ENCODE measurements at regions not wholly inside any gene's neighbourhood (a gene's known extent, or its start where the extent isn't known, plus 50 kb on each side); places are given as distances from the start of the nearest gene placed in this dataset.

GRCh38 chr2:6667326-6667725 is 198.4 kb downstream of the CMPK2 start:
- Histone ChIP-seq H3K4me1 (peaks cover 0 to 3% (median 0%) of the 10 kb centered on the region in 4 donors), H3K27me3 (no peaks in the 10 kb centered on the region), H3K36me3 (no peaks in the 10 kb centered on the region), H3K9me3 (no peaks in the 10 kb centered on the region), H3K27ac (replicated peaks in 1 of 4) (no peak overlapping the region), H3K4me3 (no peak overlapping the region)
- 84% methylated on average over 4 of the region's 4 CpGs for WGBS
- intact Hi-C loops (cut with DNase I): no loop called here
- no peak for DNase-seq (ENCODE audit: extremely low spot score)
- TF ChIP-seq EP300 (IDR thresholded peaks at IDR 0.05) (no peak), CTCF (IDR thresholded peaks at IDR 0.05) (no peak), POLR2AphosphoS5 (IDR thresholded peaks at IDR 0.05) (no peak), POLR2A (IDR thresholded peaks at IDR 0.05; ENCODE audit: low read depth) (no peak)

- Histone ChIP-seq H3K4me3 (no peak overlapping the region), H3K36me3 (no peaks in the 10 kb centered on the region), H3K27ac (replicated peaks in 1 of 4) (no peak overlapping the region), H3K9me3 (no peaks in the 10 kb centered on the region), H3K4me1 (no peaks in the 10 kb centered on the region), H3K27me3 (no peaks in the 10 kb centered on the region)
- intact Hi-C loops (cut with DNase I): no loop called here
- DNase-seq (ENCODE audit: extremely low spot score): no peak
- TF ChIP-seq CTCF (IDR thresholded peaks at IDR 0.05) (no peak), EP300 (IDR thresholded peaks at IDR 0.05) (no peak), POLR2A (IDR thresholded peaks at IDR 0.05; ENCODE audit: low read depth) (no peak), POLR2AphosphoS5 (IDR thresholded peaks at IDR 0.05) (no peak)
- 58% methylated on average over 1 of the region's 1 CpG for WGBS
Observed at GRCh38 chr2:6671913-6672312, 193.8 kb downstream of the CMPK2 start.

GRCh38 chr2:6674381-6674780 is 191.3 kb downstream of the CMPK2 start:
- intact Hi-C loops (cut with DNase I): no loop called here
- no peak for TF ChIP-seq EP300 (IDR thresholded peaks at IDR 0.05)
- TF ChIP-seq POLR2AphosphoS5 (IDR thresholded peaks at IDR 0.05): no peak
- TF ChIP-seq POLR2A (IDR thresholded peaks at IDR 0.05; ENCODE audit: low read depth): no peak
- TF ChIP-seq CTCF (IDR thresholded peaks at IDR 0.05): no peak
- H3K27me3 ChIP-seq: no peaks in the 10 kb centered on the region
- H3K9me3 ChIP-seq: no peaks in the 10 kb centered on the region
- H3K36me3 ChIP-seq: no peaks in the 10 kb centered on the region
- WGBS: 62% methylated on average over 3 of the region's 3 CpGs
- H3K4me3 ChIP-seq: no peak overlapping the region
- no peak overlapping the region for H3K27ac ChIP-seq (replicated peaks in 1 of 4)
- DNase-seq (ENCODE audit: extremely low spot score): no peak
- no peaks in the 10 kb centered on the region for H3K4me1 ChIP-seq

- DNase-seq (ENCODE audit: extremely low spot score): no peak
- TF ChIP-seq POLR2AphosphoS5 (IDR thresholded peaks at IDR 0.05): no peak
- no peak for TF ChIP-seq EP300 (IDR thresholded peaks at IDR 0.05)
- TF ChIP-seq POLR2A (IDR thresholded peaks at IDR 0.05; ENCODE audit: low read depth): no peak
- TF ChIP-seq CTCF (IDR thresholded peaks at IDR 0.05): no peak
- intact Hi-C loops (cut with DNase I): no loop called here
- H3K36me3 ChIP-seq: no peaks in the 10 kb centered on the region
- no peak overlapping the region for H3K27ac ChIP-seq (replicated peaks in 1 of 4)
- H3K9me3 ChIP-seq: no peaks in the 10 kb centered on the region
- no peaks in the 10 kb centered on the region for H3K4me1 ChIP-seq
- H3K4me3 ChIP-seq: no peak overlapping the region
- no peaks in the 10 kb centered on the region for H3K27me3 ChIP-seq
- WGBS: 94% methylated on average over 5 of the region's 5 CpGs
Observed at GRCh38 chr2:6675791-6676190, 189.9 kb downstream of the CMPK2 start.

GRCh38 chr2:6676241-6676640 is 189.5 kb downstream of the CMPK2 start:
- no peaks in the 10 kb centered on the region for H3K36me3 ChIP-seq
- no peaks in the 10 kb centered on the region for H3K4me1 ChIP-seq
- TF ChIP-seq CTCF (IDR thresholded peaks at IDR 0.05) (no peak), POLR2A (IDR thresholded peaks at IDR 0.05; ENCODE audit: low read depth) (no peak), POLR2AphosphoS5 (IDR thresholded peaks at IDR 0.05) (no peak), EP300 (IDR thresholded peaks at IDR 0.05) (no peak)
- H3K9me3 ChIP-seq: no peaks in the 10 kb centered on the region
- DNase-seq (ENCODE audit: extremely low spot score): no peak
- no peaks in the 10 kb centered on the region for H3K27me3 ChIP-seq
- 60% methylated on average over 1 of the region's 1 CpG for WGBS
- intact Hi-C loops (cut with DNase I): no loop called here
- H3K27ac ChIP-seq (replicated peaks in 1 of 4): no peak overlapping the region
- no peak overlapping the region for H3K4me3 ChIP-seq
